CD14-positive monocyte (primary cell): ENCODE measurements at regions not wholly inside any gene's neighbourhood (a gene's known extent, or its start where the extent isn't known, plus 50 kb on each side); places are given as distances from the start of the nearest gene placed in this dataset.

Source experiments
- DNase-seq, 3 donors: peaks; one replicate each; pipeline ENCODE4 v3.0.0-alpha.2; 2011 to 2022
- H2AFZ ChIP-seq: 2 replicates; pipeline ENCODE4 v1.6.0; 2012; ENCODE audit warnings: mild to moderate bottlenecking, low read depth, low read length, inconsistent platforms; ENCODE audit not compliant: insufficient read depth, poor library complexity, severe bottlenecking
- H3K27ac ChIP-seq, 2 donors: 1 replicate in 1 of 2; 2 replicates in 1 of 2; pipeline ENCODE4 v1.5.1; 2012 to 2013; ENCODE audit warnings: low read length in 2 of 2, control low read depth in 1 of 2, inconsistent platforms in 1 of 2, low read depth in 1 of 2, mild to moderate bottlenecking in 1 of 2
- H3K27me3 ChIP-seq, 2 donors: one replicate each; pipeline versions ENCODE4 v1.6.0 to v1.6.1; 2011 to 2013; ENCODE audit warnings: low read length in 2 of 2; ENCODE audit not compliant: control insufficient read depth in 2 of 2, insufficient read depth in 2 of 2
- H3K36me3 ChIP-seq, 2 donors: replicated peaks in 1 of 2; 1 replicate in 1 of 2; 2 replicates in 1 of 2; pipeline versions ENCODE4 v1.5.1 to v1.6.1; 2012 to 2013; ENCODE audit warnings: low read length in 2 of 2, control low read depth in 1 of 2, inconsistent platforms in 1 of 2, mild to moderate bottlenecking in 1 of 2; ENCODE audit not compliant: insufficient read depth in 2 of 2, control insufficient read depth in 1 of 2
- H3K4me1 ChIP-seq, 2 donors: 1 replicate in 1 of 2; 2 replicates in 1 of 2; pipeline versions ENCODE4 v1.5.1 to v1.6.1; 2012 to 2013; ENCODE audit warnings: low read length in 2 of 2, control low read depth in 1 of 2, inconsistent platforms in 1 of 2, mild to moderate bottlenecking in 1 of 2, moderate library complexity in 1 of 2; ENCODE audit not compliant: insufficient read depth in 2 of 2, control insufficient read depth in 1 of 2
- H3K4me2 ChIP-seq: replicated peaks from 2 replicates; pipeline ENCODE3; 2012; ENCODE audit warnings: low read length, moderate library complexity, mild to moderate bottlenecking; ENCODE audit not compliant: poor library complexity, severe bottlenecking; ENCODE audit errors: extremely low read depth
- H3K4me3 ChIP-seq, 3 experiments: fragments of 200-600 bp in 1 of 3; sonication (generic) in 1 of 3; replicated peaks in 1 of 3; 1 replicate in 2 of 3; 2 replicates in 1 of 3; pipeline ENCODE4 v1.5.1; 2011 to 2013; ENCODE audit warnings: low read length in 3 of 3, mild to moderate bottlenecking in 3 of 3, control low read depth in 2 of 3, low read depth in 2 of 3, inconsistent platforms in 1 of 3, moderate library complexity in 1 of 3
- H3K79me2 ChIP-seq: 2 replicates; pipeline ENCODE4 v1.6.0; 2012; ENCODE audit warnings: mild to moderate bottlenecking, control low read depth, inconsistent platforms, low read length, moderate library complexity; ENCODE audit not compliant: insufficient read depth
- H3K9ac ChIP-seq: 2 replicates; pipeline ENCODE4 v1.6.0; 2017; ENCODE audit warnings: low read length, mild to moderate bottlenecking; ENCODE audit not compliant: insufficient read depth, poor library complexity, severe bottlenecking
- H3K9me3 ChIP-seq, 2 donors: replicated peaks in 1 of 2; 1 replicate in 1 of 2; 2 replicates in 1 of 2; pipeline versions ENCODE4 v1.5.1 to v1.6.1; 2012 to 2013; ENCODE audit warnings: low read length in 2 of 2, control low read depth in 1 of 2; ENCODE audit not compliant: control insufficient read depth in 1 of 2, insufficient read depth in 1 of 2
- H4K20me1 ChIP-seq: 2 replicates; pipeline ENCODE4 v1.6.0; 2012; ENCODE audit warnings: mild to moderate bottlenecking, low read length, control low read depth, moderate library complexity; ENCODE audit not compliant: insufficient read depth
- H3K27ac Mint-ChIP-seq, 7 donors: one replicate each; pipeline ENCODE4 v1.8.0; 2020; ENCODE audit warnings: mild to moderate bottlenecking in 7 of 7, mixed read lengths in 7 of 7, moderate library complexity in 6 of 7, inconsistent platforms in 2 of 7
- H3K27me3 Mint-ChIP-seq, 3 donors: one replicate each; pipeline ENCODE4 v1.8.0; 2021 to 2022; ENCODE audit warnings: low read depth in 3 of 3, mild to moderate bottlenecking in 3 of 3, mixed read lengths in 3 of 3, moderate library complexity in 3 of 3, inconsistent platforms in 1 of 3
- H3K36me3 Mint-ChIP-seq, 2 donors: one replicate each; pipeline ENCODE4 v1.8.0; 2020; ENCODE audit warnings: mixed read lengths in 2 of 2, inconsistent platforms in 1 of 2, mild to moderate bottlenecking in 1 of 2
- H3K4me1 Mint-ChIP-seq: one replicate; pipeline ENCODE4 v1.8.0; 2020; ENCODE audit warnings: mild to moderate bottlenecking, mixed read lengths
- H3K4me3 Mint-ChIP-seq, 2 donors: one replicate each; pipeline ENCODE4 v1.8.0; 2020; ENCODE audit warnings: mild to moderate bottlenecking in 2 of 2, mixed read lengths in 2 of 2, moderate library complexity in 1 of 2
- H3K9me3 Mint-ChIP-seq, 7 donors: one replicate each; pipeline ENCODE4 v1.8.0; 2020 to 2022; ENCODE audit warnings: mixed read lengths in 7 of 7, mild to moderate bottlenecking in 6 of 7, moderate library complexity in 6 of 7, inconsistent platforms in 2 of 7
- CTCF ChIP-seq: fragments of 200-600 bp; IDR thresholded peaks from one replicate; pipeline ENCODE4 v1.8.0; 2022; ENCODE audit warnings: antibody characterized with exemption, mild to moderate bottlenecking
- WGBS: methylation state at CpG from one replicate; pipeline ENCODE4 v1.1.5; 2013; ENCODE audit warnings: missing lambda C conversion rate; ENCODE audit not compliant: insufficient coverage; 5-methylcytosine and 5-hydroxymethylcytosine counted together
- intact Hi-C, 2 donors: fragments of 100-400 bp; cut with micrococcal nuclease; formaldehyde crosslinking; loops; one replicate each; pipeline versions ENCODE4 v1.15.0 to v1.15.1; 2023

- H3K27me3 ChIP-seq, result peaks cover 0 to 5% of the 10 kb centered on the region in 2 donors
- H3K4me1 Mint-ChIP-seq, result peaks cover 1% of the 10 kb centered on the region
Measured at GRCh38 chr9:134565316-134565915, 76.2 kb upstream of the COL5A1 start.

GRCh38 chr9:134566196-134566847 is 75.3 kb upstream of the COL5A1 start:
- Mint-ChIP-seq H3K4me3 (no peak overlapping the region), H3K4me1 (no peaks in the 10 kb centered on the region), H3K27me3 (peaks cover 2 to 18% (median 8%) of the 10 kb centered on the region in 3 donors), H3K9me3 (peaks cover 4 to 29% (median 13%) of the 10 kb centered on the region in 7 donors), H3K27ac (peak overlapping the region in 1 of 7 donors; percentile 70), H3K36me3 (no peaks in the 10 kb centered on the region)
- DNase-seq, result no peak
- TF ChIP-seq CTCF, result no peak
- Histone ChIP-seq H3K9ac (no peak overlapping the region), H3K4me2 (no peak overlapping the region), H2AFZ (no peak overlapping the region), H3K36me3 (no peaks in the 10 kb centered on the region), H3K4me3 (no peak overlapping the region), H3K4me1 (no peaks in the 10 kb centered on the region), H3K79me2 (no peaks in the 10 kb centered on the region), H3K27ac (no peak overlapping the region), H3K9me3 (peaks cover 11 to 24% of the 10 kb centered on the region in 2 donors), H4K20me1 (no peaks in the 10 kb centered on the region), H3K27me3 (peaks cover 0 to 2% of the 10 kb centered on the region in 2 donors)
- 93% methylated on average over 18 of the region's 18 CpGs for WGBS
- intact Hi-C loops, result no loop called here

More at GRCh38 chr9:134565316-134565915, 76.2 kb upstream of the COL5A1 start:
- H3K27ac Mint-ChIP-seq, result no peak overlapping the region
- Histone ChIP-seq H3K4me2 (no peak overlapping the region), H3K27ac (no peak overlapping the region), H3K36me3 (no peaks in the 10 kb centered on the region), H3K79me2 (no peaks in the 10 kb centered on the region), H3K9ac (no peak overlapping the region), H2AFZ (no peak overlapping the region), H3K4me1 (no peaks in the 10 kb centered on the region), H4K20me1 (no peaks in the 10 kb centered on the region), H3K9me3 (peaks cover 11 to 24% of the 10 kb centered on the region in 2 donors), H3K4me3 (no peak overlapping the region)
- no peaks in the 10 kb centered on the region for H3K36me3 Mint-ChIP-seq
- DNase-seq, result no peak
- no peak overlapping the region for H3K4me3 Mint-ChIP-seq
- no peak for TF ChIP-seq CTCF
- H3K27me3 Mint-ChIP-seq, result peaks cover 1 to 18% (median 9%) of the 10 kb centered on the region in 3 donors
- intact Hi-C loops, result no loop called here
- H3K9me3 Mint-ChIP-seq, result peaks cover 4 to 29% (median 13%) of the 10 kb centered on the region in 7 donors
- WGBS, result 96% methylated on average over 6 of the region's 14 CpGs
